GM12878 (cell line): ENCODE measurements at regions not wholly inside any gene's neighbourhood (a gene's known extent, or its start where the extent isn't known, plus 50 kb on each side); places are given as distances from the start of the nearest gene placed in this dataset.

ENCODE experiments used
- ATAC-seq: fragments of 200-7000 bp; cut with Tn5 transposase; 3 replicates; pipeline ENCODE4 v1.9.1; 2020; ENCODE audit warnings: mild to moderate bottlenecking, moderate library complexity
- BruUV-seq: library from RNA; stranded (reverse); fragments of 400-500 nt; replicated peaks from 2 replicates; lab custom pipeline; 2021; lab: Mats Ljungman, UMichigan
- CTCF ChIA-PET: fragments of 300-600 bp; sonication (Branson Sonifier 250); formaldehyde crosslinking; extraction: SDS; loops from one replicate; lab custom pipeline; 2021; ENCODE audit warnings: inconsistent platforms; lab: Yijun Ruan, JAX
- POLR2A ChIA-PET: fragments of 350-600 bp; formaldehyde crosslinking; extraction: SDS; loops from one replicate; lab custom pipeline; 2021; ENCODE audit warnings: inconsistent platforms; lab: Charles Lee
- RAD21 ChIA-PET: fragments of 300-600 bp; sonication (Branson Sonifier 250); formaldehyde crosslinking; loops from one replicate; lab custom pipeline; 2023; ENCODE audit warnings: antibody characterized with exemption; ENCODE audit not compliant: unreplicated experiment; lab: Charles Lee
- SMC1A ChIA-PET: fragments of 300-600 bp; sonication (Branson Sonifier 250); formaldehyde crosslinking; loops from one replicate; lab custom pipeline; 2023; ENCODE audit not compliant: unreplicated experiment, uncharacterized antibody; lab: Charles Lee
- DNase-seq: peaks from one replicate; pipeline ENCODE4 v3.0.0-alpha.2; 2011; ENCODE audit warnings: low read depth, low spot score
- FAIRE-seq: peaks from 3 replicates; lab custom pipeline; 2011; peaks lifted over from hg19 to GRCh38; lab: Jason Lieb, UNC
- H2AFZ ChIP-seq: 2 replicates; pipeline ENCODE4 v1.6.0; 2011; ENCODE audit warnings: low read depth, low read length, control low read depth; ENCODE audit not compliant: control insufficient read depth
- H3K27ac ChIP-seq: 2 replicates; pipeline ENCODE4 v1.5.1; 2011; ENCODE audit warnings: control low read depth; ENCODE audit not compliant: control insufficient read depth, insufficient read depth
- H3K27me3 ChIP-seq, 2 experiments: replicated peaks in 1 of 2; 2 replicates each; pipeline versions ENCODE4 v1.6.0 to v1.6.1; 2011; ENCODE audit warnings: low read length in 1 of 2; ENCODE audit not compliant: control insufficient read depth in 2 of 2, insufficient read depth in 2 of 2
- H3K36me3 ChIP-seq, 2 experiments: 2 replicates each; pipeline ENCODE4 v1.5.1; 2011; ENCODE audit warnings: low read length in 1 of 2; ENCODE audit not compliant: control insufficient read depth in 2 of 2, insufficient read depth in 2 of 2
- H3K4me1 ChIP-seq: 2 replicates; pipeline ENCODE4 v1.6.1; 2011; ENCODE audit warnings: mild to moderate bottlenecking, low read length, moderate library complexity, mixed read lengths; ENCODE audit not compliant: control insufficient read depth, insufficient read depth
- H3K4me2 ChIP-seq: 2 replicates; pipeline ENCODE4 v1.6.0; 2011; ENCODE audit warnings: control low read depth; ENCODE audit not compliant: control insufficient read depth, insufficient read depth
- H3K4me3 ChIP-seq: fragments of 200-600 bp; sonication (generic); 2 replicates; pipeline ENCODE4 v1.5.1; 2016
- H3K79me2 ChIP-seq: 2 replicates; pipeline ENCODE4 v1.6.0; 2011; ENCODE audit warnings: low read length; ENCODE audit not compliant: control insufficient read depth, insufficient read depth
- H3K9ac ChIP-seq: 2 replicates; pipeline ENCODE4 v1.8.0; 2011; ENCODE audit warnings: low read length, control low read depth, mixed read lengths; ENCODE audit not compliant: control insufficient read depth, insufficient read depth
- H3K9me3 ChIP-seq: replicated peaks from 3 replicates; pipeline ENCODE4 v1.5.1; 2011; ENCODE audit warnings: mild to moderate bottlenecking, low read length; ENCODE audit not compliant: control insufficient read depth, insufficient read depth
- H4K20me1 ChIP-seq: 2 replicates; pipeline ENCODE4 v1.6.0; 2011; ENCODE audit not compliant: control insufficient read depth, insufficient read depth
- ATF2 ChIP-seq: IDR thresholded peaks from 2 replicates; pipeline ENCODE4 v1.6.1; 2012; ENCODE audit warnings: low read length, inconsistent platforms
- CEBPZ ChIP-seq: fragments of 150-350 bp; IDR thresholded peaks from 2 replicates; pipeline ENCODE4 v1.6.1; 2016; ENCODE audit warnings: low read depth, low read length
- CREM ChIP-seq: IDR thresholded peaks from 2 replicates; pipeline ENCODE4 v1.6.1; 2014; ENCODE audit warnings: antibody characterized with exemption, low read depth
- CTCF ChIP-seq, 3 experiments: IDR thresholded peaks in 2 of 3; conservative IDR thresholded peaks in 1 of 3; 2 replicates each; pipeline ENCODE4 v1.5.1; 2011; ENCODE audit warnings: low read depth in 3 of 3, low read length in 3 of 3, mild to moderate bottlenecking in 3 of 3, control low read depth in 2 of 3, moderate library complexity in 2 of 3, inconsistent platforms in 1 of 3, mixed read lengths in 1 of 3; ENCODE audit not compliant: control insufficient read depth in 2 of 3, insufficient read depth in 1 of 3; ENCODE audit errors: extremely low read depth in 1 of 3
- EZH2 ChIP-seq: IDR thresholded peaks from 2 replicates; pipeline ENCODE4 v1.6.1; 2012; ENCODE audit warnings: low read depth, mild to moderate bottlenecking, control low read depth, inconsistent platforms, low read length, borderline replicate concordance; ENCODE audit not compliant: control insufficient read depth
- IRF4 ChIP-seq: IDR thresholded peaks from 2 replicates; pipeline ENCODE4 v1.6.1; 2011; ENCODE audit warnings: low read depth, low read length
- KDM1A ChIP-seq: fragments of 200-600 bp; sonication (generic); IDR thresholded peaks from 2 replicates; pipeline ENCODE4 v1.6.1; 2016; ENCODE audit warnings: borderline replicate concordance
- NFYA ChIP-seq: IDR thresholded peaks from 2 replicates; pipeline ENCODE4 v1.6.1; 2011; ENCODE audit warnings: low read depth, mild to moderate bottlenecking, low read length, improper control_type of control experiment, borderline replicate concordance
- POU2F2 ChIP-seq: IDR thresholded peaks from 3 replicates; pipeline ENCODE4 v1.6.1; 2011; ENCODE audit warnings: low read depth, mild to moderate bottlenecking, low read length, borderline replicate concordance
- SKIL ChIP-seq: fragments of 450-650 bp; IDR thresholded peaks from 2 replicates; pipeline ENCODE4 v1.6.1; 2017; ENCODE audit warnings: mild to moderate bottlenecking, low read depth, inconsistent platforms; ENCODE audit not compliant: poor library complexity, severe bottlenecking
- WRNIP1 ChIP-seq: IDR thresholded peaks from 2 replicates; pipeline ENCODE4 v1.6.1; 2011; ENCODE audit warnings: low read depth, low read length, improper control_type of control experiment, borderline replicate concordance
- ZBTB33 ChIP-seq: fragments of 450-650 bp; IDR thresholded peaks from 2 replicates; pipeline ENCODE4 v1.6.1; 2017; ENCODE audit warnings: mild to moderate bottlenecking
- ZNF622 ChIP-seq: fragments of 450-650 bp; IDR thresholded peaks from 2 replicates; pipeline ENCODE4 v1.6.1; 2017; ENCODE audit warnings: mild to moderate bottlenecking, inconsistent platforms
- WGBS: methylation state at CpG from one replicate; pipeline ENCODE4 v1.1.6; 2016; ENCODE audit warnings: low lambda C conversion rate; ENCODE audit not compliant: insufficient replicate concordance, insufficient coverage; ENCODE audit errors: missing lambda C conversion rate; 5-methylcytosine and 5-hydroxymethylcytosine counted together
- in situ Hi-C: fragments of 300-500 bp; cut with MboI; formaldehyde crosslinking; loops from 9 replicates; pipeline ENCODE4 v1.14.3; 2018; ENCODE audit warnings: mixed read lengths
- intact Hi-C: fragments of 100-400 bp; cut with micrococcal nuclease; formaldehyde crosslinking; loops from one replicate; pipeline ENCODE4 v1.14.2; 2022; ENCODE audit not compliant: unreplicated experiment

GRCh38 chr14:29223947-29224346, 457.4 kb downstream of the FOXG1 start:
- Histone ChIP-seq H3K9ac (no peak overlapping the region), H3K36me3 (no peaks in the 10 kb centered on the region), H3K79me2 (no peaks in the 10 kb centered on the region), H3K4me2 (no peak overlapping the region), H3K27me3 (no peaks in the 10 kb centered on the region), H3K9me3 (no peaks in the 10 kb centered on the region), H3K4me1 (no peaks in the 10 kb centered on the region), H4K20me1 (no peaks in the 10 kb centered on the region), H2AFZ (no peak overlapping the region), H3K27ac (no peak overlapping the region), H3K4me3 (no peak overlapping the region)
- ATAC-seq: no peak
- BruUV-seq: no TSS peak
- in situ Hi-C loops: loop anchor here (25.0 kb wide), 1 partner anchor 462 kb away; the partner anchor contains the start of gene FOXG1
- no peak for DNase-seq
- CTCF ChIA-PET: no interaction called here
- WGBS: 13% methylated on average over 3 of the region's 3 CpGs
- RAD21 ChIA-PET: no interaction called here
- intact Hi-C loops: loop anchor here (2.0 to 5.0 kb wide), 2 partner anchors 452 to 469 kb away; no protein-coding TSS in a partner anchor
- no peak for FAIRE-seq
- POLR2A ChIA-PET: no interaction called here
- SMC1A ChIA-PET: no interaction called here
- no peak for TF ChIP-seq CREM
- TF ChIP-seq CTCF (IDR thresholded peaks at IDR 0.05 in 2 of 3, conservative IDR thresholded peaks at IDR 0.05 in 1 of 3; ENCODE audit: control insufficient read depth in 2 of 3, extremely low read depth in 1 of 3, insufficient read depth in 1 of 3, low read depth in 3 of 3, low read length in 3 of 3): no peak
- no peak for TF ChIP-seq ATF2
- no peak for TF ChIP-seq ZBTB33
- TF ChIP-seq ZNF622: no peak
- no peak for TF ChIP-seq SKIL
- no peak for TF ChIP-seq CEBPZ
- TF ChIP-seq WRNIP1: no peak
- TF ChIP-seq KDM1A: no peak
- TF ChIP-seq NFYA: no peak
- TF ChIP-seq POU2F2: no peak
- TF ChIP-seq IRF4: no peak
- TF ChIP-seq EZH2: no peak
